RPMI8226 (cell line): ENCODE measurements at regions not wholly inside any gene's neighbourhood (a gene's known extent, or its start where the extent isn't known, plus 50 kb on each side); places are given as distances from the start of the nearest gene placed in this dataset.

Experiments used
- DNase-seq: peaks from one replicate; pipeline ENCODE4 v3.0.0-alpha.2; 2015

DNA sequence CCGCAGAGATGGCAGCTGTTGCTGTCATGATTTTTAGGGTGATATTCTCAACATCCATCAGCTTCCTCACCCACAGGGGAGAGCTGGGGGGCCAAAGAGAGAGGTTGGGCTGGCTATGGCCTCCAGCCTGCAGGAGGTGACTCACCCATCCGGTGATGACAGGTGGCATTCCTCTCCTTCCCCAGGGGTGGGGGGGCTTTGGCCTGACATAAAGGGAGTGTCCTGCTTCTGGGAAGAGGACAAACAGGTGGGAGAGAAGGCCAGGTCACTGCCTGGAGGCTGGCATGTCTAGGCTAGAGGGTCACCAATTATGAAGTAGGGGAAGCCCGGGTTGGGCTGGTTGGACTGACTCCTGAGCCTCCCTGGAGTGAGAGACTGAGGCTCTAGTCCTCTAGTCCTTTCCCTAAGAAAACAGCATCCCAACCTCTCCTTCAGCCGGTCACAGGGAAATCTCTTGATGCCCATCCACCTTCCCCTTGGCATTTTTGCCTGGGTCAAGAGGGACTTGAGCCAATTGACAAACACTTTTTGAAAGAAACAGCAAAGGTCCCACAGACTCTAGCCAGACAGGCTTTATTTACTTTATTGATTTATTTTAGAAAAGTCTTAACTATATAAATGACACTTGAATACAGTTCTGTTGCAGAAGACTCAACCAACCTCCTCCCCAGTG, 79.8 kb upstream of the ZNF716 start:
- DNase-seq, result no peak

DNA sequence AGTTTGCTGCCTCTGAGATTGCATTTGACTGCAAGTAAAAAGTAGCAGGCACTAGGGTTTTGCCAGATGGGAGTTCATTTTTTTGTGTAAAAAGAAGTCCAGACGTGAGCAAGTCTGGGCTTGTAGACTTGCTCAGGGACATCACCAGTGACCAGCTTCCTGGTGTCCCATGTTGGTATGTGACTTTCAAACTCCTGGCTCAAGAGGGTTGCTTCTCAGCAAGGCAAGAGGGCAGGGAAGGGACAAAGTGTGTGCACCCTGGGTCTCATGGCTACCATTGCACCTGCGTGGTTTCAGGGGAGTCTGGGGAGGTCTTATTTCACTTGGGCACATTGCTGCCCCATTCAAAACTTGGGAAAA, 79.3 kb upstream of the ZNF716 start:
- DNase-seq, result no peak

DNA sequence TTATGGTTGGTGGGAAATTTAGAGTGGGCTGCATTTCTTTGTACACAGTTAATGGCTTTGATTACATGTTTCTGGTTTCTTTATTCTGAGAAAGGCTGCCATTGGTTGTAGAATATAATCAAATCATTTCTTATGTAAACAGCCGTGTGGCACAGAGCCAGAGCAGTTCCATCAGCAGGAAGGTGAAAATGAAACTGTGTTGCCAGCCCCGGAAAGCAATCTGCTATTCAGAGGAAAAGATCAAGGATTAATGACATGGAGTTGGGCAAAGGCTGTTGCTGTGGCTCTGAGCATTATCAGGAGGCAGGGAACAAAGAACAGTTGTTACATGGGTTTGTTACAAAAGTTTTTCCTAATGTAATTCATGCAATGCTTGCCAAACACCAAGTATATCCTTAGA, 74.2 kb upstream of the ZNF716 start:
- DNase-seq, result peak; percentile 68

DNA sequence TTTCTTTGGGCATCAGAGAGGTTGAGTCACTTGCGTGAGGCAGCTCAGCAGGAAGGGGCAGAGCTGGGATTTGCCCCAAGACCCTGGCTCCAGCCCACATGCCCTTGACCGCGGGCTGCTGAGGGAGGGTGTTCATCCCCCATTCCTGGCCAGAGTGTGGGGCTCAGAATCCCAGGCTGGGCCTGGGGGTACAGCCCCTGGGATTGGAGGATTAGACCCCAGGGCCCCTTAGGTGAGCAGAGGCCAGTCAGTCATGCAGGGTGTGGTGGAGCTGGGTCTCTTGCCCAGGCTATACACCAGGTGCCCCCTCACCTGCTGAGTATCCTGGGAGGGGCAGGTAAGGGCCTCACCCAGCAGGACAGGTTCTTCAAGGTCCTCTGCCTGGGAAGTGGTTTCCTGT, 68.4 kb upstream of the ZNF716 start:
- DNase-seq, result no peak

DNA sequence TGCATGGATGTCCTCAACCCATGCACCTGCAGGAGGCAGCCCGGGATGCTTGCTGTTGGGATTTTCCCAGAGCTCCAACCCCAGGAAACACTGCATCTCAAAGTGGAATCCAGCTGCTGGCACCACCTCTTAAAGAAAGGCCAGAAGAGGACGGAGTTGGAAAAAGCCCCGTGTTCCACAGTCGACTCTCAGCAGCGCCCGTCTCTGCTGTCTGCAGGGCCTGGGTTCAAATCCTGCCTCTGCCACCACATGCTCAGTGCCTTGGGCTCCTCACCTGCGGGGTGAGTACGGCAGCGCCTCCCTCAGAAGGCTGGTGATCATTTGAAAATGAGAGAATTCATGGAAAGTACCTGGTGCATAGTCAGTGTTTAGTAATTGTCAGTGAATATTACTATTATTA, 65.6 kb upstream of the ZNF716 start:
- no peak for DNase-seq

DNA sequence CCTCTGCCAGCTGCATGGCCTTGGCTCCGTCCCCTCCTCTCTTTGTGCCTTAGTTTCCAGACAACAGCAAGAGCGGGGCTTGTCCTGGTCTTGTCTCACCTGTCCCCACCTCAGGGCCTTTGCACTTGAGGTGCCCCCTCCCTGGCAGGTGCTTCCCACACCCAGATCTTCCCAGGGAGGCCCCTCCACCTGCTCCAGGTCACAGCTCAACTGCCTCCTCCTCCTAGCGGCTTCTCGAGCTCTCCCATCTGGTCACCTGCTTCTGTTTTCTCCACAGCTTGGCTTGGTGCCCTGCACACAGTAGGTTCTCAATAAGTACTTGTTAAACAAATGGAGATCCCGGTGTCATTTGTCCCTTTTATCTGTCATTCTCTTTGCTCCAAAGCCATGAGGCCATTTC, 64.3 kb upstream of the ZNF716 start:
- no peak for DNase-seq

DNA sequence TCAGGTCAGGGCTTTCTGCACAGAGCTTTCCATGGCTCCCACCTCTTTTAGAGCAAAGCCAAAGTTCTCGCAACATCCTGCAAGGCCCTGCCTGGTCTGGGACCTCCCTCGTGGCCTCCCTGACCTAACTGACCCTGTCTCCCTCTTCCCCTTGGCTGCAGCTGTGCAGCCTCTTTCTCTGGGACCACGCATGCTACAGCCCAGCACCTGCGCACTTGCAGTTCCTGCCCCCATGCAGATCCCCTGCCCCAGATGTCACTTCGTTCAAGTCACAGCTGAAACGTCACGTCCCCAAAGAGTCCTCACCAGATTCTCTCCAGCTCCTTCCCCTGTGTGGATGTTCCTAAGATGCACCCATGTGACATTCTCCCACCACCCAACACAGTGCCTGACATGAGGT, 61.2 kb upstream of the ZNF716 start:
- DNase-seq, result peak; percentile 60

DNA sequence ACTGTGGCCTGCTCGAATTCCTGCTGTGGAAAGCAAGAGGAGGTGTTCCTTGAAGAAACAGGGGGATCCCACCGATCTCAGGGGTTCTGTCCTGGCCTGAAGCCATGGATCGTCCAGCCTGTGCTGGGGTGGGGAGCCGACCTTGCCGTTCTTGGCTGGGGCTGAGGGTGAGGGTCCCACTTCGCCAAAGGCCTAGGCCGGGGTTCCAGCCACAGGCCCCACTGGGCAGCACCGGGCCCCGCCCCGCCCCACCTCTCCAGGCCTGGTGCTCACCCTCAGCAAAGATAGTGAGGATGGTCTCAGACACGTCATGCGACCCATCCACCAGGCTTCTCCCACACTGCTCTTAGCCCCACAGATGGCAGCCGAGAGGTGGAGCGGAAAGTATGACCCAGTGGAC, 51.4 kb upstream of the ZNF716 start:
- no peak for DNase-seq

DNA sequence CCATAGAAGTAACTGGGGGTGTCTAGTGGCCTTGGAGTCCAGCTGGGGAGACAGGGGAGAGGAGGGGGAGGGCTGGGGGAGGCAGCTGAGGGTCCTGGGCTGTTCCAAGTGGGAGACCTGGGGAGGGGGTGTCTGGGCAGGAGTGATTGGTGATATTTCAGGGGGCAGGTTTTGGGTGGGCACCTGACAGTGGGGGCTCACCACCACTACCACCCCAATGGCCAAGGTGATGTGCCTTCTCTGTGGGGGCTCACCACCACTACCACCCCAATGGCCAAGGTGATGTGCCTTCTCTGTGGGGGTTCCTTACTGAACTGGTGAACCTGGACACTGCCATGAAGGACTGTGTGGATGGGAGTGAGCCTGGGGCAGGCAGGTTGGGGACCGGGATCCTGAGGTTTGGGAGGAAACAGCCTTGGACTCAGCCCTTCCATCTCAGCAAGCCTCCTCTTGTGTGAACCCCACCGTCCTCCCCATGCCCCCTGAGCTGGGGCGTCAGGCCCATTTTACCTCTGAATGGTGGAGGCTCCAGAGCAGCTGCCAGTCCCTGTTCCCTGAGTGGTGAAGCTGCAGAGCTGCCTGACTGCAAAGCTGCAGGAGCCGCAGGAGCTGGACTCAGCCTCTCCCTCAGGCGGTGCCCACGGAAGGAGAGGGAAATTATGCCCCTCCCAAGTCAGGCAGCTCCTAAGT, 50.6 kb upstream of the ZNF716 start:
- no peak for DNase-seq

DNA sequence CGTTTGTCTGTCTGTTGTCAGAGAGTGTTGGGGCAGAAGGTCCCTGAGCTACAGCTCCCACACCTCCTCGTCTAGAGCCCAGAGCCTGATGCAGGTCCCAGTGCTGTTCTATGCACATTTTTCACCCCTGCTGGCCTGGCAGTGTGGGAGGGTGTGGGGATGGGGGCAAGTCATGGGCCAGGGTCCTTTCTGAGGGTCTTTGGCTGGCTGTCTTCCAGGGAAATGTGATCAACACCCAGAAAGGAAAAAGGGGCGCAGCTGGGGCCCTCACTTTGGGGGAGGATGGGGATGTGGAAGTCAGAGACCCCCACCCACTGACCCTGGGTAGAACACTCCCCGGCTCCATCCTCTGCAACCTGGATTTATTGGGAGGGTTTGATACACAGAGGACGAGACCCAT, 50.0 kb upstream of the ZNF716 start:
- DNase-seq, result no peak
